Uterus (tissue), 3 donors: ENCODE measurements at regions not wholly inside any gene's neighbourhood (a gene's known extent, or its start where the extent isn't known, plus 50 kb on each side); places are given as distances from the start of the nearest gene placed in this dataset.
A peak's percentile ranks its signal among the peaks of the same experiment; 100 is the strongest.

Experiments used
- DNase-seq, 2 donors: peaks; one replicate each; pipeline ENCODE4 v3.0.0-alpha.2; 2019 to 2020
- H3K27ac ChIP-seq, 2 donors: fragments of 200-600 bp; sonication (generic); 1 replicate in 1 of 2; 2 replicates in 1 of 2; pipeline ENCODE4 v1.5.1; 2016 to 2018
- H3K27me3 ChIP-seq, 2 donors: fragments of 200-600 bp; sonication (generic); one replicate each; pipeline ENCODE4 v1.5.1; 2018 to 2019; ENCODE audit warnings: control low read depth in 1 of 2
- H3K36me3 ChIP-seq, 2 donors: fragments of 200-600 bp; sonication (generic); one replicate each; pipeline ENCODE4 v1.5.1; 2019; ENCODE audit warnings: control low read depth in 1 of 2
- H3K4me1 ChIP-seq, 2 donors: fragments of 200-600 bp; sonication (generic); one replicate each; pipeline ENCODE4 v1.5.1; 2018 to 2019; ENCODE audit warnings: control low read depth in 1 of 2
- H3K4me3 ChIP-seq, 2 donors: fragments of 200-600 bp; sonication (generic); 1 replicate in 1 of 2; 2 replicates in 1 of 2; pipeline ENCODE4 v1.5.1; 2018 to 2019; ENCODE audit warnings: mild to moderate bottlenecking in 1 of 2
- H3K9me3 ChIP-seq, 2 donors: fragments of 200-600 bp; sonication (generic); one replicate each; pipeline ENCODE4 v1.5.1; 2019; ENCODE audit warnings: control low read depth in 1 of 2
- CTCF ChIP-seq, 4 experiments: fragments of 200-600 bp in 2 of 4; fragments of 450-650 bp in 2 of 4; sonication (generic) in 2 of 4; IDR thresholded peaks; one replicate each; pipeline ENCODE4 v1.5.1; 2016 to 2019; ENCODE audit warnings: antibody characterized with exemption in 4 of 4, mild to moderate bottlenecking in 2 of 4, moderate library complexity in 1 of 4
- POLR2A ChIP-seq, 2 donors: fragments of 450-650 bp; IDR thresholded peaks; one replicate each; pipeline ENCODE4 v1.6.1; 2016; ENCODE audit warnings: antibody characterized with exemption in 2 of 2, mild to moderate bottlenecking in 1 of 2, moderate library complexity in 1 of 2
- intact Hi-C: fragments of 100-400 bp; cut with DNase I; formaldehyde crosslinking; loops from one replicate; pipeline ENCODE4 v1.15.1; 2023; ENCODE audit warnings: low total_unique reads
- donor health status: DM: yes; HTN: yes; CAD: no.

GRCh38 chr11:116231543-116231942 lies 541.2 kb downstream of the BUD13 start:
- TF ChIP-seq CTCF (IDR thresholded peaks at IDR 0.05) (no peak), POLR2A (IDR thresholded peaks at IDR 0.05) (no peak)
- Histone ChIP-seq H3K4me1 (no peaks in the 10 kb centered on the region), H3K4me3 (no peak overlapping the region), H3K27me3 (no peaks in the 10 kb centered on the region), H3K36me3 (no peaks in the 10 kb centered on the region), H3K27ac (peak overlapping the region in 1 of 2 donors; percentile 50), H3K9me3 (no peaks in the 10 kb centered on the region)
- DNase-seq: no peak
- intact Hi-C loops: no loop called here

- intact Hi-C loops: no loop called here
- Histone ChIP-seq H3K4me1 (no peaks in the 10 kb centered on the region), H3K27me3 (no peaks in the 10 kb centered on the region), H3K9me3 (no peaks in the 10 kb centered on the region), H3K27ac (no peak overlapping the region), H3K4me3 (no peak overlapping the region), H3K36me3 (no peaks in the 10 kb centered on the region)
- no peak for DNase-seq
- TF ChIP-seq CTCF (IDR thresholded peaks at IDR 0.05) (no peak), POLR2A (IDR thresholded peaks at IDR 0.05) (no peak)
Observed at GRCh38 chr11:116230438-116230837, 542.3 kb downstream of the BUD13 start.

GRCh38 chr11:116229236-116229970 lies 543.4 kb downstream of the BUD13 start:
- TF ChIP-seq CTCF (IDR thresholded peaks at IDR 0.05): no peak
- no peak for TF ChIP-seq POLR2A (IDR thresholded peaks at IDR 0.05)
- no peaks in the 10 kb centered on the region for H3K4me1 ChIP-seq
- no peaks in the 10 kb centered on the region for H3K27me3 ChIP-seq
- intact Hi-C loops: no loop called here
- H3K27ac ChIP-seq: no peak overlapping the region
- no peak overlapping the region for H3K4me3 ChIP-seq
- no peaks in the 10 kb centered on the region for H3K36me3 ChIP-seq
- DNase-seq: no peak
- no peaks in the 10 kb centered on the region for H3K9me3 ChIP-seq

GRCh38 chr11:116226731-116227130 lies 546.1 kb downstream of the BUD13 start:
- Histone ChIP-seq H3K27ac (no peak overlapping the region), H3K9me3 (no peaks in the 10 kb centered on the region), H3K27me3 (no peaks in the 10 kb centered on the region), H3K4me3 (no peak overlapping the region), H3K36me3 (no peaks in the 10 kb centered on the region), H3K4me1 (no peaks in the 10 kb centered on the region)
- intact Hi-C loops: no loop called here
- DNase-seq: no peak
- TF ChIP-seq CTCF (IDR thresholded peaks at IDR 0.05): no peak
- TF ChIP-seq POLR2A (IDR thresholded peaks at IDR 0.05): no peak

- H3K36me3 ChIP-seq: no peaks in the 10 kb centered on the region
Observed at GRCh38 chr11:116225784-116226585, 546.8 kb downstream of the BUD13 start.

More at GRCh38 chr11:116225784-116226585, 546.8 kb downstream of the BUD13 start:
- no peaks in the 10 kb centered on the region for H3K27me3 ChIP-seq
- no peak for TF ChIP-seq POLR2A (IDR thresholded peaks at IDR 0.05)
- no peak for TF ChIP-seq CTCF (IDR thresholded peaks at IDR 0.05)
- H3K4me1 ChIP-seq: no peaks in the 10 kb centered on the region
- H3K9me3 ChIP-seq: no peaks in the 10 kb centered on the region
- intact Hi-C loops: no loop called here
- H3K27ac ChIP-seq: peak overlapping the region in 1 of 2 donors; percentile 12
- no peak overlapping the region for H3K4me3 ChIP-seq
- DNase-seq: no peak
